Nephron (organoid): ENCODE measurements at regions not wholly inside any gene's neighbourhood (a gene's known extent, or its start where the extent isn't known, plus 50 kb on each side); places are given as distances from the start of the nearest gene placed in this dataset.

ENCODE experiments used
- H3K27ac Mint-ChIP-seq, 3 experiments: 2 replicates each; pipeline ENCODE4 v1.8.0; 2020; ENCODE audit warnings: mixed read lengths in 3 of 3, mild to moderate bottlenecking in 2 of 3, moderate library complexity in 1 of 3
- H3K27me3 Mint-ChIP-seq: 2 replicates; pipeline ENCODE4 v1.8.0; 2021; ENCODE audit warnings: low read depth, mild to moderate bottlenecking, moderate library complexity, mixed read lengths
- H3K36me3 Mint-ChIP-seq: 2 replicates; pipeline ENCODE4 v1.8.0; 2020; ENCODE audit warnings: low read depth, mixed read lengths
- H3K4me1 Mint-ChIP-seq: 2 replicates; pipeline ENCODE4 v1.8.0; 2020; ENCODE audit warnings: mixed read lengths
- H3K4me3 Mint-ChIP-seq, 3 experiments: 2 replicates each; pipeline ENCODE4 v1.8.0; 2020; ENCODE audit warnings: mild to moderate bottlenecking in 3 of 3, mixed read lengths in 3 of 3, moderate library complexity in 2 of 3
- H3K9me3 Mint-ChIP-seq: 2 replicates; pipeline ENCODE4 v1.8.0; 2020; ENCODE audit warnings: mixed read lengths
- CTCF ChIP-seq, 3 experiments: fragments of 200-600 bp; sonication (generic); IDR thresholded peaks; one replicate each; pipeline ENCODE4 v1.5.0; 2021; ENCODE audit warnings: antibody characterized with exemption in 3 of 3; ENCODE audit not compliant: unreplicated experiment in 3 of 3

GRCh38 chr1:209249785-209250440 is 333.6 kb upstream of the CAMK1G start:
- H3K36me3 Mint-ChIP-seq = no peaks in the 10 kb centered on the region
- H3K27ac Mint-ChIP-seq = peak overlapping the region in 2 of 3 experiments; percentile 55 to 66
- peaks cover 17% of the 10 kb centered on the region for H3K27me3 Mint-ChIP-seq
- TF ChIP-seq CTCF (IDR thresholded peaks at IDR 0.05; ENCODE audit: unreplicated experiment in 3 of 3) = no peak
- H3K4me3 Mint-ChIP-seq = no peak overlapping the region
- H3K4me1 Mint-ChIP-seq = peaks cover 18% of the 10 kb centered on the region
- no peaks in the 10 kb centered on the region for H3K9me3 Mint-ChIP-seq

- no peak for TF ChIP-seq CTCF (IDR thresholded peaks at IDR 0.05; ENCODE audit: unreplicated experiment in 3 of 3)
- Mint-ChIP-seq H3K4me1 (peaks cover 18% of the 10 kb centered on the region), H3K27ac (no peak overlapping the region), H3K9me3 (no peaks in the 10 kb centered on the region), H3K36me3 (no peaks in the 10 kb centered on the region), H3K4me3 (no peak overlapping the region), H3K27me3 (peaks cover 17% of the 10 kb centered on the region)
Measured at GRCh38 chr1:209250861-209251636, 332.5 kb upstream of the CAMK1G start.

GRCh38 chr1:209256766-209257350 is 326.7 kb upstream of the CAMK1G start:
- no peak overlapping the region for H3K27ac Mint-ChIP-seq
- peaks cover 23% of the 10 kb centered on the region for H3K9me3 Mint-ChIP-seq
- no peak overlapping the region for H3K4me3 Mint-ChIP-seq
- TF ChIP-seq CTCF (IDR thresholded peaks at IDR 0.05; ENCODE audit: unreplicated experiment in 3 of 3) = no peak
- no peaks in the 10 kb centered on the region for H3K4me1 Mint-ChIP-seq
- no peaks in the 10 kb centered on the region for H3K36me3 Mint-ChIP-seq
- H3K27me3 Mint-ChIP-seq = peaks cover 17% of the 10 kb centered on the region

GRCh38 chr1:209257454-209257853 is 326.1 kb upstream of the CAMK1G start:
- Mint-ChIP-seq H3K4me1 (no peaks in the 10 kb centered on the region), H3K36me3 (no peaks in the 10 kb centered on the region), H3K27me3 (peaks cover 12% of the 10 kb centered on the region), H3K9me3 (peaks cover 26% of the 10 kb centered on the region), H3K4me3 (no peak overlapping the region), H3K27ac (no peak overlapping the region)
- TF ChIP-seq CTCF (IDR thresholded peaks at IDR 0.05; ENCODE audit: unreplicated experiment in 3 of 3) = no peak

- H3K36me3 Mint-ChIP-seq = no peaks in the 10 kb centered on the region
- peaks cover under 1% of the 10 kb centered on the region for H3K4me1 Mint-ChIP-seq
- TF ChIP-seq CTCF (IDR thresholded peaks at IDR 0.05; ENCODE audit: unreplicated experiment in 3 of 3) = no peak
- H3K27me3 Mint-ChIP-seq = peaks cover 9% of the 10 kb centered on the region
- no peak overlapping the region for H3K4me3 Mint-ChIP-seq
- peaks cover 27% of the 10 kb centered on the region for H3K9me3 Mint-ChIP-seq
- no peak overlapping the region for H3K27ac Mint-ChIP-seq
Measured at GRCh38 chr1:209260136-209260535, 323.4 kb upstream of the CAMK1G start.
